ENCODE measurements at regions not wholly inside any gene's neighbourhood (a gene's known extent, or its start where the extent isn't known, plus 50 kb on each side); places are given as distances from the start of the nearest gene placed in this dataset.

- TF ChIP-seq REST (IDR thresholded peaks at IDR 0.05; ENCODE audit: low read depth, low read length) = no peak
- no peak for TF ChIP-seq RFX5 (IDR thresholded peaks at IDR 0.05; ENCODE audit: low read length)
- no peak for TF ChIP-seq ELF1 (IDR thresholded peaks at IDR 0.05)
- TF ChIP-seq, protein P1, sequence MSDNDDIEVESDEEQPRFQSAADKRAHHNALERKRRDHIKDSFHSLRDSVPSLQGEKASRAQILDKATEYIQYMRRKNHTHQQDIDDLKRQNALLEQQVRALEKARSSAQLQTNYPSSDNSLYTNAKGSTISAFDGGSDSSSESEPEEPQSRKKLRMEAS (IDR thresholded peaks at IDR 0.05; ENCODE audit: low read depth) = no peak
- TF ChIP-seq FOXJ3 (CRISPR knock-in tag; IDR thresholded peaks at IDR 0.05) = peak; percentile 47; the same call in 1 of the 2 replicates
- TF ChIP-seq CHD2 (IDR thresholded peaks at IDR 0.05; ENCODE audit: low read length, partially characterized antibody) = peak; percentile 28
These were observed 166.7 kb downstream of the DLL1 start (continued) for GRCh38 chr6:170124150-170124549.

GRCh38 chr6:170122651-170123050 is 168.2 kb downstream of the DLL1 start:
- H3K9ac ChIP-seq = no peak overlapping the region
- no peaks in the 10 kb centered on the region for H3K79me2 ChIP-seq (ENCODE audit: insufficient read depth)
- peaks cover 0 to 19% of the 10 kb centered on the region in 2 experiments; a peak in 2 of 4 replicates for H3K4me1 ChIP-seq (ENCODE audit: control insufficient read depth in 1 of 2, insufficient read depth in 2 of 2, low read depth in 1 of 2, low read length in 1 of 2)
- TF ChIP-seq USF1 (IDR thresholded peaks at IDR 0.05; ENCODE audit: borderline replicate concordance, low read depth) (no peak), RXRA (IDR thresholded peaks at IDR 0.05; ENCODE audit: borderline replicate concordance, low read depth) (no peak), USF2 (IDR thresholded peaks at IDR 0.05; ENCODE audit: borderline replicate concordance, low read depth, low read length) (no peak), FOXJ3 (CRISPR knock-in tag; IDR thresholded peaks at IDR 0.05) (no peak), FOXM1 (IDR thresholded peaks at IDR 0.05; ENCODE audit: low read depth) (no peak)
- TF ChIP-seq, protein P2, sequence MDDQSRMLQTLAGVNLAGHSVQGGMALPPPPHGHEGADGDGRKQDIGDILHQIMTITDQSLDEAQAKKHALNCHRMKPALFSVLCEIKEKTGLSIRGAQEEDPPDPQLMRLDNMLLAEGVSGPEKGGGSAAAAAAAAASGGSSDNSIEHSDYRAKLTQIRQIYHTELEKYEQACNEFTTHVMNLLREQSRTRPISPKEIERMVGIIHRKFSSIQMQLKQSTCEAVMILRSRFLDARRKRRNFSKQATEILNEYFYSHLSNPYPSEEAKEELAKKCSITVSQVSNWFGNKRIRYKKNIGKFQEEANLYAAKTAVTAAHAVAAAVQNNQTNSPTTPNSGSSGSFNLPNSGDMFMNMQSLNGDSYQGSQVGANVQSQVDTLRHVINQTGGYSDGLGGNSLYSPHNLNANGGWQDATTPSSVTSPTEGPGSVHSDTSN (IDR thresholded peaks at IDR 0.05) = no peak
- H3K4me3 ChIP-seq (ENCODE audit: low read depth in 2 of 2, low read length in 1 of 2) = no peak overlapping the region
- peaks cover 6% of the 10 kb centered on the region; the same call in 1 of the 2 replicates for H3K9me3 ChIP-seq
- no peaks in the 10 kb centered on the region for H3K27me3 ChIP-seq (ENCODE audit: insufficient read depth)
- no peak overlapping the region for H3K27ac ChIP-seq (ENCODE audit: low read depth in 2 of 2, low read length in 1 of 2)
- ChIA-PET CTCF (no interaction called here), POLR2A (no interaction called here)
- no peak for DNase-seq
- no peak overlapping the region for H2AFZ ChIP-seq (ENCODE audit: low read depth)
- 60% methylated on average over 1 of the region's 1 CpG for WGBS (ENCODE audit: low lambda C conversion rate)
- no peaks in the 10 kb centered on the region for H3F3A ChIP-seq (replicated peaks; ENCODE audit: insufficient read depth)
- H3K36me3 ChIP-seq (replicated peaks in 1 of 2; ENCODE audit: control insufficient read depth in 1 of 2, insufficient read depth in 2 of 2, low read length in 1 of 2) = no peaks in the 10 kb centered on the region
- H3K9me2 ChIP-seq = no peaks in the 10 kb centered on the region
- no peaks in the 10 kb centered on the region for H4K20me1 ChIP-seq (ENCODE audit: insufficient read depth)
- no peak overlapping the region for H3K4me2 ChIP-seq

Measured in SK-N-SH (cell line).